B cell (primary cell): ENCODE measurements at regions not wholly inside any gene's neighbourhood (a gene's known extent, or its start where the extent isn't known, plus 50 kb on each side); places are given as distances from the start of the nearest gene placed in this dataset.

Experiments
- ATAC-seq: fragments of 200-7000 bp; cut with Tn5 transposase; one replicate; pipeline ENCODE4 v1.10.0; 2021; ENCODE audit warnings: low read depth, mild to moderate bottlenecking, moderate number of reproducible peaks, moderate library complexity
- CTCF ChIA-PET: fragments of 350-600 bp; sonication (Branson Sonifier 250); formaldehyde crosslinking; loops from one replicate; lab custom pipeline; 2021; ENCODE audit warnings: antibody characterized with exemption, inconsistent platforms; lab: Charles Lee
- POLR2A ChIA-PET: fragments of 350-600 bp; sonication (Branson Sonifier 250); formaldehyde crosslinking; loops from one replicate; lab custom pipeline; 2021; ENCODE audit warnings: antibody characterized with exemption; lab: Charles Lee
- DNase-seq: peaks from one replicate; pipeline ENCODE4 v3.0.0; 2013
- H2AFZ ChIP-seq: 2 replicates; pipeline ENCODE4 v1.6.1; 2012; ENCODE audit warnings: mild to moderate bottlenecking, low read depth, low read length; ENCODE audit not compliant: insufficient read depth, poor library complexity, severe bottlenecking
- H3K27ac ChIP-seq, 2 donors: 1 replicate in 1 of 2; 2 replicates in 1 of 2; pipeline ENCODE4 v1.5.1; 2012 to 2013; ENCODE audit warnings: low read length in 2 of 2, mild to moderate bottlenecking in 2 of 2, moderate library complexity in 1 of 2
- H3K27me3 ChIP-seq, 4 experiments: fragments of 200-600 bp in 1 of 4; sonication (generic) in 1 of 4; replicated peaks in 1 of 4; 1 replicate in 2 of 4; 2 replicates in 2 of 4; pipeline versions ENCODE4 v1.6.1 to v1.7.0; 2013 to 2016; ENCODE audit warnings: low read length in 3 of 4, mild to moderate bottlenecking in 2 of 4, mixed read lengths in 1 of 4, moderate library complexity in 1 of 4; ENCODE audit not compliant: insufficient read depth in 4 of 4, control insufficient read depth in 3 of 4; ENCODE audit errors: control extremely low read depth in 1 of 4
- H3K36me3 ChIP-seq, 2 experiments: replicated peaks in 1 of 2; 1 replicate in 1 of 2; 2 replicates in 1 of 2; pipeline versions ENCODE4 v1.6.1 to v1.7.1; 2013; ENCODE audit warnings: low read length in 1 of 2; ENCODE audit not compliant: insufficient read depth in 2 of 2, control insufficient read depth in 1 of 2; ENCODE audit errors: control extremely low read depth in 1 of 2, extremely low read depth in 1 of 2
- H3K4me1 ChIP-seq, 2 donors: fragments of 200-600 bp in 1 of 2; sonication (generic) in 1 of 2; 1 replicate in 1 of 2; 2 replicates in 1 of 2; pipeline versions ENCODE4 v1.5.1 to v1.6.1; 2013 to 2017; ENCODE audit warnings: low read length in 2 of 2; ENCODE audit not compliant: control insufficient read depth in 2 of 2, insufficient read depth in 2 of 2
- H3K4me2 ChIP-seq: replicated peaks from 2 replicates; pipeline ENCODE3; 2012; ENCODE audit warnings: mild to moderate bottlenecking, low read depth, low read length; ENCODE audit not compliant: poor library complexity, severe bottlenecking
- H3K4me3 ChIP-seq, 5 experiments: fragments of 200-600 bp in 1 of 5; sonication (generic) in 1 of 5; 1 replicate in 3 of 5; 2 replicates in 2 of 5; pipeline versions ENCODE4 v1.5.1 to v1.7.0; 2011 to 2016; ENCODE audit warnings: low read length in 4 of 5, mild to moderate bottlenecking in 4 of 5, low read depth in 2 of 5, control low read depth in 1 of 5, moderate library complexity in 1 of 5; ENCODE audit not compliant: insufficient read depth in 1 of 5; ENCODE audit errors: control extremely low read depth in 1 of 5, extremely low read depth in 1 of 5
- H3K79me2 ChIP-seq: fragments of 200-600 bp; sonication (generic); one replicate; pipeline ENCODE4 v1.6.0; 2016; ENCODE audit warnings: low read length; ENCODE audit not compliant: control insufficient read depth, insufficient read depth
- H3K9ac ChIP-seq: fragments of 200-600 bp; sonication (generic); 2 replicates; pipeline ENCODE4 v1.6.1; 2017; ENCODE audit warnings: mild to moderate bottlenecking, low read length, moderate library complexity
- H3K9me3 ChIP-seq, 3 donors: one replicate each; pipeline versions ENCODE4 v1.6.1 to v1.7.1; 2013; ENCODE audit warnings: low read length in 2 of 3; ENCODE audit not compliant: control insufficient read depth in 2 of 3, insufficient read depth in 1 of 3; ENCODE audit errors: control extremely low read depth in 1 of 3
- H4K20me1 ChIP-seq: 2 replicates; pipeline ENCODE4 v1.6.0; 2012; ENCODE audit warnings: mild to moderate bottlenecking, low read length; ENCODE audit not compliant: insufficient read depth, control insufficient read depth, poor library complexity, severe bottlenecking
- H3K27ac Mint-ChIP-seq: one replicate; pipeline ENCODE4 v1.8.0; 2021; ENCODE audit warnings: mixed read lengths
- H3K27me3 Mint-ChIP-seq: one replicate; pipeline ENCODE4 v1.8.0; 2021; ENCODE audit warnings: mixed read lengths
- H3K4me1 Mint-ChIP-seq: one replicate; pipeline ENCODE4 v1.8.0; 2021; ENCODE audit warnings: mixed read lengths
- H3K4me3 Mint-ChIP-seq: one replicate; pipeline ENCODE4 v1.8.0; 2021; ENCODE audit warnings: mixed read lengths
- H3K9me3 Mint-ChIP-seq: one replicate; pipeline ENCODE4 v1.8.0; 2022; ENCODE audit warnings: mixed read lengths; ENCODE audit not compliant: insufficient read depth
- EZH2 ChIP-seq: IDR thresholded peaks from 2 replicates; pipeline ENCODE4 v1.6.1; 2012; ENCODE audit warnings: borderline replicate concordance, low read depth, mild to moderate bottlenecking, moderate library complexity, low read length; ENCODE audit not compliant: insufficient read depth, poor library complexity, severe bottlenecking
- WGBS: methylation state at CpG from one replicate; pipeline ENCODE4 v1.1.5; 2013; ENCODE audit warnings: missing lambda C conversion rate; ENCODE audit not compliant: insufficient coverage; 5-methylcytosine and 5-hydroxymethylcytosine counted together
- intact Hi-C: fragments of 100-400 bp; cut with micrococcal nuclease; formaldehyde crosslinking; loops from one replicate; pipeline ENCODE4 v1.10.0; 2022
- TF ChIP-seq, protein P1 (sequence below): fragments of 200-600 bp; IDR thresholded peaks from one replicate; pipeline ENCODE4 v1.8.0; 2022; ENCODE audit warnings: antibody characterized with exemption, mild to moderate bottlenecking

DNA sequence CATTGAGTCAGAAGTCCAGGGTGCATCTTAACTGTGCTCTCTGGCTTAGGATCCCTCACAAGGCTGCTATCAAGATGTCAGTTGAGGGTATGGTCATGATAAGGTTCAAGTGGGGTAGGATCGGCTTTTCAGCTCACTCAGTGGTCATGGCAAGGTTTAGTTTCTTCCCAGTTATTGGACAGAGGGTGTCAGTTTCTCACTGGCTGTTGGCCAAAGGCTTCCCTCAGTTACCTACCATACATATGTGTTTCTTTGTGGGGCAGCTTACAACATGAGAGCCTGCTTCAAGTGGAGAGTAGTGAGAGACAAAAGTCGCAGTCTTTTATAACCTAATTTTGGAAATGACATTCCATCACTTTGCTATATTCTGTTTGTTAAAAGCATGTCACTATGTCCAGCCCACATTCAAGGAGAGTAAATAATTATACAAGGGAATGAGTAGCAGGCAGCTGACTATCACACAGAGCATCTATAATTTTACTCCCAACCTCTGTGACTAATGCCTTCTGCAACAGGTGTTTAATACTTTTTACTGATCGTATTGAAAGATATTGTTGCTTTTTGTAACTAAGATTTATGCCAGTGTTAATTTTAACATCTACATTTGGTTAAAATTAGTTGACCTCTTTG, 572.8 kb upstream of the FBXO33 start:
- ChIA-PET CTCF (no interaction called here), POLR2A (no interaction called here)
- Histone ChIP-seq H3K79me2 (no peaks in the 10 kb centered on the region), H3K27me3 (no peaks in the 10 kb centered on the region), H3K4me2 (no peak overlapping the region), H3K4me3 (no peak overlapping the region), H2AFZ (no peak overlapping the region), H3K36me3 (no peaks in the 10 kb centered on the region), H3K9ac (no peak overlapping the region), H3K9me3 (no peaks in the 10 kb centered on the region), H3K27ac (no peak overlapping the region), H4K20me1 (no peaks in the 10 kb centered on the region), H3K4me1 (no peaks in the 10 kb centered on the region)
- intact Hi-C loops: no loop called here
- Mint-ChIP-seq H3K4me3 (no peak overlapping the region), H3K4me1 (no peaks in the 10 kb centered on the region), H3K27me3 (no peaks in the 10 kb centered on the region), H3K9me3 (no peaks in the 10 kb centered on the region), H3K27ac (no peak overlapping the region)
- ATAC-seq: no peak
- no CpG with 5 or more reads among the region's 3 CpGs for WGBS
- TF ChIP-seq, protein P1, sequence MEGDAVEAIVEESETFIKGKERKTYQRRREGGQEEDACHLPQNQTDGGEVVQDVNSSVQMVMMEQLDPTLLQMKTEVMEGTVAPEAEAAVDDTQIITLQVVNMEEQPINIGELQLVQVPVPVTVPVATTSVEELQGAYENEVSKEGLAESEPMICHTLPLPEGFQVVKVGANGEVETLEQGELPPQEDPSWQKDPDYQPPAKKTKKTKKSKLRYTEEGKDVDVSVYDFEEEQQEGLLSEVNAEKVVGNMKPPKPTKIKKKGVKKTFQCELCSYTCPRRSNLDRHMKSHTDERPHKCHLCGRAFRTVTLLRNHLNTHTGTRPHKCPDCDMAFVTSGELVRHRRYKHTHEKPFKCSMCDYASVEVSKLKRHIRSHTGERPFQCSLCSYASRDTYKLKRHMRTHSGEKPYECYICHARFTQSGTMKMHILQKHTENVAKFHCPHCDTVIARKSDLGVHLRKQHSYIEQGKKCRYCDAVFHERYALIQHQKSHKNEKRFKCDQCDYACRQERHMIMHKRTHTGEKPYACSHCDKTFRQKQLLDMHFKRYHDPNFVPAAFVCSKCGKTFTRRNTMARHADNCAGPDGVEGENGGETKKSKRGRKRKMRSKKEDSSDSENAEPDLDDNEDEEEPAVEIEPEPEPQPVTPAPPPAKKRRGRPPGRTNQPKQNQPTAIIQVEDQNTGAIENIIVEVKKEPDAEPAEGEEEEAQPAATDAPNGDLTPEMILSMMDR: no peak
- TF ChIP-seq EZH2: no peak
- no peak for DNase-seq

DNA sequence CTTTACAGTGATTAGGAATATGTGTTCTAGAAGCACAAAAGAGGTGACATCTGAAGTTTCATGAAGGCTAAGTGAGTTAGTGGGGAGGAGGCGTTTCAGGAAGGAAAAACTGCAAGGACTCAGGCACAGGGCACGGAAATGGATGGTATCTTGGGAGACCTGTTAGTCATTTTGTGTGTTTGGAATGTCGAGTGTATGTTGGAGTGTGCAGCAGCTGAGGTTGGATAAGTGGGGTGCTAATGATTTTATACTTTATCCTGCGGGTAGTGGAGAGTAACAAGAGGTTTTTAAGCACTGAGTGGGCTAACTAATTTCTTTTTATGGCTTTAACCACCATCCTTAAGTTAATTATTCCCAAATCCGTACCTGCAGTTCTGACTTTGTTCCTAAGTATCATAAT, 571.5 kb upstream of the FBXO33 start:
- Histone ChIP-seq H3K4me2 (no peak overlapping the region), H3K4me1 (no peaks in the 10 kb centered on the region), H3K4me3 (no peak overlapping the region), H3K27me3 (no peaks in the 10 kb centered on the region), H3K9ac (no peak overlapping the region), H3K79me2 (no peaks in the 10 kb centered on the region), H4K20me1 (no peaks in the 10 kb centered on the region), H3K27ac (no peak overlapping the region), H3K9me3 (no peaks in the 10 kb centered on the region), H2AFZ (no peak overlapping the region), H3K36me3 (no peaks in the 10 kb centered on the region)
- ChIA-PET POLR2A (no interaction called here), CTCF (no interaction called here)
- H3K4me1 Mint-ChIP-seq: no peaks in the 10 kb centered on the region
- no peak overlapping the region for H3K27ac Mint-ChIP-seq
- no peaks in the 10 kb centered on the region for H3K9me3 Mint-ChIP-seq
- no peaks in the 10 kb centered on the region for H3K27me3 Mint-ChIP-seq
- WGBS: 78% methylated on average over 2 of the region's 5 CpGs
- intact Hi-C loops: no loop called here
- no peak for DNase-seq
- TF ChIP-seq EZH2: no peak
- TF ChIP-seq, protein P1: no peak
- ATAC-seq: no peak
- no peak overlapping the region for H3K4me3 Mint-ChIP-seq
